HG03520 (cell line): ENCODE measurements at regions not wholly inside any gene's neighbourhood (a gene's known extent, or its start where the extent isn't known, plus 50 kb on each side); places are given as distances from the start of the nearest gene placed in this dataset.

Experiments
- ATAC-seq: cut with Tn5 transposase; IDR thresholded peaks from one replicate; pipeline ENCODE4 v1.9.1; 2021; ENCODE audit warnings: mild to moderate bottlenecking, moderate library complexity; ENCODE audit not compliant: unreplicated experiment

- no peak for ATAC-seq
Observed at GRCh38 chr4:23741681-23742191, 148.1 kb downstream of the PPARGC1A start.

DNA sequence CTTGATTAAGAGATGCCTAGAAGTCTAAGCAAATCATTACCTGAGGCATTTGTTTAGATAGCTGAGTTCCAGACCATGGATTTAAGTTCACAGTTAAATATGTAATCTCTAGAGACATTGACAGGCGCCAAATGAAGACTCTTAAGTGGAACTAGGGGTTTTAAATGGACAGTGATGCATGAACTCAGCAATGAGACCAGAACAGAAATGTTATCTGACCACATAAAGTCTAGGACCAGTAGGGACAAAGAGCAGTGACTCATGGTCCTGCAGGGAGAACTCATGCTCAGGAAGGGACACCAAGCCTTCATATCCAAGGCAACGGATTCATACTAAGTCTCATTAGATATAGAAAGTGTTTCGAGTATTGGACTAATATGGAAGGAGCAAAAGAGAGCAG lies 152.3 kb downstream of the PPARGC1A start:
- no peak for ATAC-seq

GRCh38 chr4:23736466-23736865 lies 153.4 kb downstream of the PPARGC1A start:
- no peak for ATAC-seq

- ATAC-seq, result no peak
Observed at GRCh38 chr4:23734000-23734399, 155.8 kb downstream of the PPARGC1A start.

GRCh38 chr4:23733476-23733875 lies 156.4 kb downstream of the PPARGC1A start:
- no peak for ATAC-seq

GRCh38 chr4:23730998-23731397 lies 158.8 kb downstream of the PPARGC1A start:
- ATAC-seq, result no peak

DNA sequence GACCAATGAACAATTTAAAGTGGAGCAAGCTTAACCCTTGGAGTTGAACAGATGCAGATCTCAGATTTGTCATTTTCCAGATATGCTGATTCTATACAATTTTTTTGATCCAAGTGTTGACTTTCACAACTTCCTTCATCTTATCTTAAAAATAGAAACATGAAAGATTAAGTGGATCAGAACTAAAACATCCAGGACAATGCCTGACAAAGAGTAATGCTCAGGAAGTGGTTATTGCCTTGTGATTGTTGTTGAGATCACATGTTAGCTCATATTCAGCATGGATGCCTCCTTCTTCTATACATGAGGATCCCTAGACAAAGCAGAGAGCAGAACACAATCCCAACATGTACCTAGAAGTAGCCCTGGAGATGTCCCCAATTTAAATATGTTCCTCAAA lies 160.9 kb downstream of the PPARGC1A start:
- ATAC-seq, result no peak

DNA sequence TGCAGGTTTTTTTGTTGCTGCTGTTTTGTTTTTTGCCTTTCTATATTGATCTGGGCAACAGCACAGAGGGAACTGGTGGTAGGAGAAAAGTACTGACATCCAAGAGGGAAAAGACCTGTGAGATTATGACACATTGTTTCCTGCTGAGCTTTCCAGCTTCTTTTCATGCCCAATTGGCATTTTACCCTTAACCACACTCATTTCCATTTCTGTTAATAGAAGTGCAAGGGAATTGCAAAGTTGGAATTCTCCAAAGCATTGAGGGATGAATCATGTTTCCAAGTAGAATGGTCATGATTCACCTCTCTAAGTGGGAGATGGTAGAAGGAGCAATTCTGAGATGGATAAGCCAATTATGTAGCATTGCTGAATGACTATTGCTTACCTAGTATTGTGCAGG lies 161.5 kb downstream of the PPARGC1A start:
- ATAC-seq, result no peak

DNA sequence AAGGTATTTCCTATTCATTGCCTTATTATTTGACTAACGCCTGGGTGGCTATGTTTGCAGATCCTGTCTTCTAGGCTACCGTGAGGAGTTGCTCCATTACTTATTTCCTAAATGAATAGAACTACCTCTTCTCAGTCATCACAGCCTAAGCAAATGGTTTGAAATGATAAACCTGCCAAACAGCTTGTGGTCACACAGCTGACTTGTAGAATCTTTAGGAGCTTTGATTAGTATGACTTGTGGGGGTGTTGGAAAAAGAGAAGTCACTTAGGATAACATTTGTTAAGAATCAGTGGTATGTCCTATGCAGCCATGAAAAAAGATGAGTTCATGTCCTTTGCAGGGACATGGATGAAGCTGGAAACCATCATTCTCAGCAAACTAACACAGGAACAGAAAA lies 169.3 kb downstream of the PPARGC1A start:
- no peak for ATAC-seq

GRCh38 chr4:23718435-23718834 lies 171.4 kb downstream of the PPARGC1A start:
- ATAC-seq, result no peak

DNA sequence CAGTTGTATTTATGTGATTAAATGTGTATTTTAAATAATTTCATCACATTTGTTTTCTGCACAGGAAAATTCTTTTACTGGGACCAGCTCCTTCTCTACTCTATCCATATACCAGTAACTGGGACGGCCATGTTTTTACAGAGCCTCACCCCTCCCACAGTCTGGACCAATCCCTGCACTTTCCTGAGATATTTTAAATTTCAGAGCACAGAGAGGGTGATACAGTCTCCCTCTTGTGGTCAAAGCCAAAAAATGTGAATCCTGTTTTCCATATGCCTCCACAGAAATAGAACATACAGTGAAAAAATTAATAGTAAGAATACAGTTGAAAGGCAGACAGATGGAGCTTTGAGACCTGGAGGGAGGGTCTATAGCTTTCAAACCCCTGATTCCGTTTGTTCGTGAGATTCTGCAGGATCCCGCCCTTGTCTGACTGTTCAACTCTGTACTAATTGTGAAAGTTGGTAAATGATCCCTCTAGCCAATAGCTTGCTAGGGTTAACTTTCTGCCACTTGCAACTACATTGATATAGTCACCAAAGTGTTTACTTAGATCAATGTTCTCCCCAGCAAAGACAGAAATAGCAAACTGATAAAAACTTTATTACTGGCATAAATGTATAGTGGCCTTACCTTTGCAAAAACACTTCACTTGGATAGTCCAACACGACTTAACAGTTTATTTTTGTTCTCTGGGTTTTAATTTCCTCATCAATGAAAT lies 172.2 kb downstream of the PPARGC1A start:
- no peak for ATAC-seq

- no peak for ATAC-seq
Observed at GRCh38 chr4:23710298-23710697, 179.5 kb downstream of the PPARGC1A start.

- ATAC-seq, result no peak
Observed at GRCh38 chr4:23707652-23708026, 182.2 kb downstream of the PPARGC1A start.

GRCh38 chr4:23706972-23707651 lies 182.7 kb downstream of the PPARGC1A start:
- no peak for ATAC-seq

DNA sequence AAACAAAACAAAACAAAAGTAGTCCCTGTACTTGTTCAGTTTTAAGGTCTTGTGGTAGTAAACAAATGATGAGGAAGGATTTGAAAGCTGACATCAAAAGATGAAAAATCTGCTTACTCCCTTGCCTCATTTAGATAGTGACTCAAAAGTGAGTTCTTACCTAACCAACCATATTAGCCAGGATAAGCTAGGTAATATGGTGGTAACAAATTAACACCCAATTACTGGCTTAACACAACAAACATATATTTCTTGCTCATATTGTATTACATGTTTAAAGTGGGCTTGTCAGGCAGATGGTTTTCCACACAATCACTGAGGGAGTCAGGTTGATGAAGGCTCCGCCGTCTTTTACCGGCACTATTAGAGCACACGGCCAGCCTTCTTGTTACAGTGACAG lies 189.7 kb downstream of the PPARGC1A start:
- no peak for ATAC-seq

DNA sequence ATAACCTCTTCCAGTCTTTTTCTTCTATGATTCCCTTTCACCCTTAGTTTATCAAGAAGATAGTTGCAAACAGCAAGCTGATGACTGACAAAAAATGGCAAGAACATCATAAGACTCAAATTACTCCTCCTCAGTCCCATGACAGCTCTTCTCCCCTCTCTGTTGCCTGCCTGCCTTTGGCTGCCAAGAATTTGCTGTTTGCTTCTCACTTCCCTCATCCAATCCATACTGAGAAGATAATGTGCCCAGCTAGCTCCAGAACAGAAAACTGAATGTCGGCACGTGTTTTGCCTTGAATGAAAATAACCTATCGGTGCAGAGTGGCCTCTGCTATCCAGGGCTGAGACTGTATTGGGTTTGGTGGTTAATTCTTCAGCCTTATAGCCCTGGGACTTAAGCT lies 192.1 kb downstream of the PPARGC1A start:
- no peak for ATAC-seq

DNA sequence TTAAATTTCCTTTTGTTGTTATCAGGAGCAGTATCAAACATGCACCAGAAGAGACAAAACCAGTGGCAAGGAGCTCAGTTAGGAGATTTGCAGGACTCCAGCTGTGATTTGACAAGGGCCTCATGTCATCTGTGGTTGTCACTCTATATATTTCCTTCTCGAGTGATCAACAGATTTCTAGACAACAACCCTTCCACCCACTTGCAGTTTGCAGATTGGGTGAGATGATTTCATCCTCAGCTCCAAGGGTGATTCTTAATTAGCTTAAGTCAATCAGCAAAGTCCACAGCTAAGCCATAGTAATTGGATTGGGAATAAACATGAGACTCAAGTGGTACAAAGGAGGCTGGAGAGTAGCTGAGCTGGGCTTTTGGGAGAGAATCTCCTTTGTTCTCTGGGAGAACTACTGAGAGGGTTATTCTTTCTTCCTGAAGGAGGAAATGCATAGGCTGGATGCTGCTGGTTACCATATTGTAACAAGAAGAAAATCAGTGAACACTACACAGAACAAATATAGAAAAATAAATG lies 192.8 kb downstream of the PPARGC1A start:
- ATAC-seq, result no peak

GRCh38 chr4:23686169-23686897 lies 203.5 kb downstream of the PPARGC1A start:
- no peak for ATAC-seq

DNA sequence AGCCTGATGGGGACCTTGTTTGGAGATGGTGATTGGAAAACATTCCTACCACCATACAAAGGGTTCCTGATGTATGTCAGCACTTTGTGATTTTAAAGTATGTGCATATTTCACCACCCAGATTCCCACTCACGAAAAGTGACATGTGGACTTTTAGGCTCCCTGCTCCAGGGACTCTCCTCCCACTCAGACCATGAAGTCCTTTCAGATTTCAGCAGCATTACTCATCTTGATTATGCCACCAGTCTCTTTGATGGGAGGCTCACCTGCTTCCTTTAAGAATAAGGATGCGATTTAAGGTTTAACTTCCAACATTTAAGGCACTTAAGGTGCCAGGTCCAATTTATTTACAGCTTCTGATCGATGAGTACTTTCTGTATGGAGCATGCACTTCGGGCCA lies 204.4 kb downstream of the PPARGC1A start:
- ATAC-seq, result no peak

DNA sequence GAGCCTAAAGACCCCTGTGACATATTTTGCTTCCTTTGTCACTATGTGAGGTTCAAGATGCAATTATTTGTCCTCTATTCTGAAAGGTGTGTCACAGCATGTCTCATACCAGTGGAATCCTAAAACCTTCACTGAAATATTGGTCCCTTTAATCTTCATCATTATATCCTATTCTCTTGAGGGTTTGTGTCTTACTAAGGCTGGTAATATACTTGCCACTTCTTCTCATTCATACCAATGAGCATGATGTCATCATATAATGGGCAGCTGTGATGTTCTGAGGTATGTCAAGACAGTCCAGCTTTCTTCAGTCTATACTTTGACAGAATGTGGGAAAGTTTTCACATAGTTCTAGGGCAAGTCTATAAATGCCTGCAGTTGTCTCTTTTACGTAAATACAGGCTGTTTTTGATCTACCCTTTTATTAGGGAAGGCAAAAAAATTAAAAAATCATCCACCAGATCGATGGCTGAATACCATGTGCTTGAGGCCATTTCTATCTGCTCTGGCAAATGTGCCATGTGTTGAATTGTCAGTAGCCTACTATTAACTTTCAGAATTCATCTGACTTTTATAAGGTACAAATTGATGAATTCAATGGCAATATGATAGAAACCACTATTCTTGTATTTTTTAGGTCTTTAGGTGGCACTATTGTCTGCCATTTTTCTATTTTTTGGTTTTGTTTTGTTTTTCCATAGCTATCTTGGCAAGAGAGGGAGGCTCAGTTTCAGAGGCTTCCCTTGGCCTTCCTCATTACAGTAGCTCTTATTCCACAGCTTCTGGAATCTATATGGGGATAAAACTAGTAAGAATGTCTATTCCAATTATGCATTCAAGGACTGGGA lies 209.0 kb downstream of the PPARGC1A start:
- ATAC-seq, result no peak

DNA sequence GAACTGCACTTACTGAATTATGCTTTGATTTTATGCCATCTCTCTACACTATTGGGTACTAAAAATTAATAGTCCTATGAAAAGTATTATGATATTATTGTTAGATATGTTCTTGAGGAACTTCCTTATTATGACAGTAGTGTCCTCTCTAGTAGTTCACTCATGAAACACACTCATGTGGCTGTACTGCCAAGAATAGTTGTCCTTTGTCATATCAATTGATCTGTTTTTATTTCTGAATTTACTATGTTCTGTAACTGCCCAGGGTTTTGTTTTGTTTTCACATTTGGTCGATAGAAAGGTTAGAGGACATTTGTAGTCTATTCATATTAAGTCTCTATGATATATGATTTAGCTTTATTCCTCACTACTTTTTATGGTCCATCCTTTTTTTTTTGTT lies 215.2 kb downstream of the PPARGC1A start:
- no peak for ATAC-seq
